Osteoblast (primary cell): ENCODE measurements at regions not wholly inside any gene's neighbourhood (a gene's known extent, or its start where the extent isn't known, plus 50 kb on each side); places are given as distances from the start of the nearest gene placed in this dataset.

Experiments
- DNase-seq: peaks from one replicate; pipeline ENCODE4 v3.0.0; 2011; ENCODE audit warnings: low spot score, mixed read lengths; ENCODE audit not compliant: insufficient read length; ENCODE audit errors: missing footprints
- H2AFZ ChIP-seq: 2 replicates; pipeline ENCODE4 v1.6.0; 2011; ENCODE audit warnings: mild to moderate bottlenecking, low read length
- H3K27ac ChIP-seq: 2 replicates; pipeline ENCODE4 v1.5.1; 2011; ENCODE audit warnings: mild to moderate bottlenecking, low read depth, low read length, moderate library complexity
- H3K27me3 ChIP-seq: 2 replicates; pipeline ENCODE4 v1.6.0; 2012; ENCODE audit warnings: mild to moderate bottlenecking, control low read depth, inconsistent platforms, low read length, moderate library complexity; ENCODE audit not compliant: insufficient read depth
- H3K36me3 ChIP-seq: 2 replicates; pipeline ENCODE4 v1.5.1; 2011; ENCODE audit warnings: mild to moderate bottlenecking, low read length, control low read depth, moderate library complexity; ENCODE audit not compliant: insufficient read depth
- H3K4me1 ChIP-seq: 2 replicates; pipeline ENCODE4 v1.5.1; 2011; ENCODE audit warnings: mild to moderate bottlenecking, low read length, control low read depth, moderate library complexity; ENCODE audit not compliant: insufficient read depth
- H3K4me2 ChIP-seq: 2 replicates; pipeline ENCODE4 v1.6.0; 2011; ENCODE audit warnings: mild to moderate bottlenecking, low read length; ENCODE audit not compliant: insufficient read depth
- H3K4me3 ChIP-seq: fragments of 200-600 bp; sonication (generic); 3 replicates; pipeline ENCODE4 v1.5.1; 2012; ENCODE audit warnings: mild to moderate bottlenecking, low read length, inconsistent platforms; ENCODE audit not compliant: insufficient read depth
- H3K79me2 ChIP-seq: 2 replicates; pipeline ENCODE4 v1.6.0; 2012; ENCODE audit warnings: mild to moderate bottlenecking, low read length, control low read depth, inconsistent platforms; ENCODE audit not compliant: insufficient read depth
- H3K9me3 ChIP-seq: 2 replicates; pipeline ENCODE4 v1.5.1; 2011; ENCODE audit warnings: low read depth, low read length, control low read depth
- H4K20me1 ChIP-seq: 2 replicates; pipeline ENCODE4 v1.6.0; 2012; ENCODE audit warnings: mild to moderate bottlenecking, low read length, control low read depth; ENCODE audit not compliant: insufficient read depth
- TF ChIP-seq, protein P1 (sequence below): IDR thresholded peaks from 2 replicates; pipeline ENCODE4 v1.5.1; 2011; ENCODE audit warnings: mild to moderate bottlenecking, low read depth, low read length, moderate library complexity; ENCODE audit errors: extremely low read depth

GRCh38 chr9:36486329-36486932, 86.3 kb upstream of the MELK start:
- H3K27ac ChIP-seq: peak overlapping the region; percentile 60
- H3K4me3 ChIP-seq: peak overlapping the region; percentile 93
- H2AFZ ChIP-seq: peak overlapping the region; percentile 76
- peaks cover 20% of the 10 kb centered on the region for H3K4me1 ChIP-seq
- H3K27me3 ChIP-seq: no peaks in the 10 kb centered on the region
- H3K79me2 ChIP-seq: peaks cover 49% of the 10 kb centered on the region
- H4K20me1 ChIP-seq: peaks cover 13% of the 10 kb centered on the region
- TF ChIP-seq, protein P1, sequence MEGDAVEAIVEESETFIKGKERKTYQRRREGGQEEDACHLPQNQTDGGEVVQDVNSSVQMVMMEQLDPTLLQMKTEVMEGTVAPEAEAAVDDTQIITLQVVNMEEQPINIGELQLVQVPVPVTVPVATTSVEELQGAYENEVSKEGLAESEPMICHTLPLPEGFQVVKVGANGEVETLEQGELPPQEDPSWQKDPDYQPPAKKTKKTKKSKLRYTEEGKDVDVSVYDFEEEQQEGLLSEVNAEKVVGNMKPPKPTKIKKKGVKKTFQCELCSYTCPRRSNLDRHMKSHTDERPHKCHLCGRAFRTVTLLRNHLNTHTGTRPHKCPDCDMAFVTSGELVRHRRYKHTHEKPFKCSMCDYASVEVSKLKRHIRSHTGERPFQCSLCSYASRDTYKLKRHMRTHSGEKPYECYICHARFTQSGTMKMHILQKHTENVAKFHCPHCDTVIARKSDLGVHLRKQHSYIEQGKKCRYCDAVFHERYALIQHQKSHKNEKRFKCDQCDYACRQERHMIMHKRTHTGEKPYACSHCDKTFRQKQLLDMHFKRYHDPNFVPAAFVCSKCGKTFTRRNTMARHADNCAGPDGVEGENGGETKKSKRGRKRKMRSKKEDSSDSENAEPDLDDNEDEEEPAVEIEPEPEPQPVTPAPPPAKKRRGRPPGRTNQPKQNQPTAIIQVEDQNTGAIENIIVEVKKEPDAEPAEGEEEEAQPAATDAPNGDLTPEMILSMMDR: no peak
- peak overlapping the region; percentile 84 for H3K4me2 ChIP-seq
- DNase-seq: peak; percentile 71
- no peaks in the 10 kb centered on the region for H3K9me3 ChIP-seq
- H3K36me3 ChIP-seq: no peaks in the 10 kb centered on the region

- Histone ChIP-seq H4K20me1 (peaks cover 15% of the 10 kb centered on the region), H3K4me1 (peaks cover 20% of the 10 kb centered on the region), H3K27me3 (no peaks in the 10 kb centered on the region), H2AFZ (peak overlapping the region; percentile 76), H3K27ac (peak overlapping the region; percentile 60), H3K9me3 (no peaks in the 10 kb centered on the region), H3K4me2 (peak overlapping the region; percentile 84), H3K36me3 (no peaks in the 10 kb centered on the region), H3K4me3 (peak overlapping the region; percentile 93), H3K79me2 (peaks cover 52% of the 10 kb centered on the region)
- TF ChIP-seq, protein P1: no peak
- peak; percentile 66 for DNase-seq
Observed at GRCh38 chr9:36485647-36486328, 85.7 kb upstream of the RNF38 start.

GRCh38 chr9:36484124-36484523, 84.1 kb upstream of the RNF38 start:
- no peak for DNase-seq
- TF ChIP-seq, protein P1: no peak
- Histone ChIP-seq H3K27ac (no peak overlapping the region), H3K27me3 (no peaks in the 10 kb centered on the region), H3K4me2 (no peak overlapping the region), H3K36me3 (no peaks in the 10 kb centered on the region), H3K9me3 (no peaks in the 10 kb centered on the region), H3K4me3 (no peak overlapping the region), H3K79me2 (peaks cover 65% of the 10 kb centered on the region), H4K20me1 (peaks cover 22% of the 10 kb centered on the region), H2AFZ (no peak overlapping the region), H3K4me1 (peaks cover 20% of the 10 kb centered on the region)

DNA sequence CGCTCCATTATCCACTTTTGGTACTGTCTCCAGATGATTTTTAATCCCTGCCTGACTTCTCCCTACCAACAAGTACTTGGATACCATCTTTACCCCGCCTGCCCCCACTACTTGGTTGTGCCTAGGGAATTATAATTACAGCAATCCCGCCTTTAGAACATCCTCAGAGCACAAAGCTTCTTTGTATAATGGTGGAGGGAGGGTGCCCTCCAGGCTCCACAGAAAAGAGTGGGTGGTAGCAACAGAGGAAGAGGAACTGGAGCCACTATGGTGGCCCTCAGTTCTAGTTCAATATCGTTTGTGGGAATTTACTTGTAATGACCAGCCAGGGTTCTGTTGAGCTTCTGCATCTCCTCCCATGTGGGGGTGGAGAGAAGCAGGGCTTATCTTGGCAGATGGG, 79.0 kb upstream of the RNF38 start:
- no peak overlapping the region for H2AFZ ChIP-seq
- no peaks in the 10 kb centered on the region for H3K36me3 ChIP-seq
- DNase-seq: no peak
- H3K9me3 ChIP-seq: no peaks in the 10 kb centered on the region
- H3K4me3 ChIP-seq: no peak overlapping the region
- H3K4me2 ChIP-seq: no peak overlapping the region
- H3K27me3 ChIP-seq: no peaks in the 10 kb centered on the region
- peaks cover 55% of the 10 kb centered on the region for H3K79me2 ChIP-seq
- no peaks in the 10 kb centered on the region for H3K4me1 ChIP-seq
- peaks cover 18% of the 10 kb centered on the region for H4K20me1 ChIP-seq
- no peak overlapping the region for H3K27ac ChIP-seq
- TF ChIP-seq, protein P1: no peak
